ENCODE measurements at regions not wholly inside any gene's neighbourhood (a gene's known extent, or its start where the extent isn't known, plus 50 kb on each side); places are given as distances from the start of the nearest gene placed in this dataset.

DNA sequence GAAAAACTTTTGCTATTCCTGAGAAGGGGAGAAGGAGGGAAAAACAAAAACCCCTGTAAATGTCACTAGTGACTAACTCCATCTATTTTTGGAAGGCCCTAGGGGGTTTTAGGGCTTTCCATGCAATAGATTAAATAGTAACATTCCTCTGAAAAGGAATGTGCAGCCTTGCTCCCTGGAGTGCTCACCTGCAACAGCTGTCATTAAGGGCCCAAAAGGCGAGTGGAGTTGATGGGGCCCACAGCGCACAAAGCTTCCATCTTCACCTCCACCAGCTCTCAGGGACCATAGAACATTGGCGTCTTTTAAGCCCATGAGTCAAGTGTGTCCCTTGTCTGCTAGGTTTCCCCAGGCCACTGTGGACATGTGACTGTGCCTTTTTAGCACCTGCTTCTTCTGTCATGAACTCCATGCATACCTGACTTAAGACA, 58.0 kb upstream of the IL6 start:
- TF ChIP-seq, protein P1, sequence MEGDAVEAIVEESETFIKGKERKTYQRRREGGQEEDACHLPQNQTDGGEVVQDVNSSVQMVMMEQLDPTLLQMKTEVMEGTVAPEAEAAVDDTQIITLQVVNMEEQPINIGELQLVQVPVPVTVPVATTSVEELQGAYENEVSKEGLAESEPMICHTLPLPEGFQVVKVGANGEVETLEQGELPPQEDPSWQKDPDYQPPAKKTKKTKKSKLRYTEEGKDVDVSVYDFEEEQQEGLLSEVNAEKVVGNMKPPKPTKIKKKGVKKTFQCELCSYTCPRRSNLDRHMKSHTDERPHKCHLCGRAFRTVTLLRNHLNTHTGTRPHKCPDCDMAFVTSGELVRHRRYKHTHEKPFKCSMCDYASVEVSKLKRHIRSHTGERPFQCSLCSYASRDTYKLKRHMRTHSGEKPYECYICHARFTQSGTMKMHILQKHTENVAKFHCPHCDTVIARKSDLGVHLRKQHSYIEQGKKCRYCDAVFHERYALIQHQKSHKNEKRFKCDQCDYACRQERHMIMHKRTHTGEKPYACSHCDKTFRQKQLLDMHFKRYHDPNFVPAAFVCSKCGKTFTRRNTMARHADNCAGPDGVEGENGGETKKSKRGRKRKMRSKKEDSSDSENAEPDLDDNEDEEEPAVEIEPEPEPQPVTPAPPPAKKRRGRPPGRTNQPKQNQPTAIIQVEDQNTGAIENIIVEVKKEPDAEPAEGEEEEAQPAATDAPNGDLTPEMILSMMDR (IDR thresholded peaks at IDR 0.05): no peak
- no peak for TF ChIP-seq EZH2 (IDR thresholded peaks at IDR 0.05; ENCODE audit: borderline replicate concordance, insufficient read depth, low read depth, low read length, poor library complexity, severe bottlenecking)

All from B cell (primary cell).